ENCODE measurements at regions not wholly inside any gene's neighbourhood (a gene's known extent, or its start where the extent isn't known, plus 50 kb on each side); places are given as distances from the start of the nearest gene placed in this dataset.
"Not testable (repeated sequence)": the region's sequence is repeated elsewhere in the genome, so short reads cannot be mapped to it uniquely, and the experiment has no call there.

DNA sequence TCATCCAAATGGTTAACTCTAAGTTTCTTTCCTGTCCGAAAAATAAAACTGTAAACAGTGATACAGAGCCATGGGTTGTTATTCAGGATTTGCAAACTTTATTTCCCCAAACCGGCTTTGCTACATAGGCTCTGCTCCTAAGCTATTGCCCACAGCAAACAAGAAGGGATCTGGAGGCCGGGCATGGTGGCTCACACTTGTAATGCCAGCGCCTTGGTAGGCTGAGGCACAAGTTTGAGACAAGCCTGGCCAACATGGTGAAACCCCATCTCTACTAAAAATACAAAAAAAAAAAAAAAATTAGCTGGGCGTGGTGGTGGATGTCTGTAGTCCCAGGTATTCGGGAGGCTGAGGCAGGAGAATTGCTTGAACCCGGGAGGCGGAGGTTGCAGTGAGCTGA lies 60.6 kb upstream of the PMEPA1 start:
- not testable (repeated sequence) for TF ChIP-seq POLR2A (IDR thresholded peaks at IDR 0.05; ENCODE audit: low read depth); POLR2AphosphoS5 (IDR thresholded peaks at IDR 0.05)
- TF ChIP-seq, protein P1, sequence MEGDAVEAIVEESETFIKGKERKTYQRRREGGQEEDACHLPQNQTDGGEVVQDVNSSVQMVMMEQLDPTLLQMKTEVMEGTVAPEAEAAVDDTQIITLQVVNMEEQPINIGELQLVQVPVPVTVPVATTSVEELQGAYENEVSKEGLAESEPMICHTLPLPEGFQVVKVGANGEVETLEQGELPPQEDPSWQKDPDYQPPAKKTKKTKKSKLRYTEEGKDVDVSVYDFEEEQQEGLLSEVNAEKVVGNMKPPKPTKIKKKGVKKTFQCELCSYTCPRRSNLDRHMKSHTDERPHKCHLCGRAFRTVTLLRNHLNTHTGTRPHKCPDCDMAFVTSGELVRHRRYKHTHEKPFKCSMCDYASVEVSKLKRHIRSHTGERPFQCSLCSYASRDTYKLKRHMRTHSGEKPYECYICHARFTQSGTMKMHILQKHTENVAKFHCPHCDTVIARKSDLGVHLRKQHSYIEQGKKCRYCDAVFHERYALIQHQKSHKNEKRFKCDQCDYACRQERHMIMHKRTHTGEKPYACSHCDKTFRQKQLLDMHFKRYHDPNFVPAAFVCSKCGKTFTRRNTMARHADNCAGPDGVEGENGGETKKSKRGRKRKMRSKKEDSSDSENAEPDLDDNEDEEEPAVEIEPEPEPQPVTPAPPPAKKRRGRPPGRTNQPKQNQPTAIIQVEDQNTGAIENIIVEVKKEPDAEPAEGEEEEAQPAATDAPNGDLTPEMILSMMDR (IDR thresholded peaks at IDR 0.05), result not testable (repeated sequence)
